Activated CD4-positive, CD25-positive, alpha-beta regulatory T cell (primary cell): ENCODE measurements at regions not wholly inside any gene's neighbourhood (a gene's known extent, or its start where the extent isn't known, plus 50 kb on each side); places are given as distances from the start of the nearest gene placed in this dataset.
"Not testable (repeated sequence)": the region's sequence is repeated elsewhere in the genome, so short reads cannot be mapped to it uniquely, and the experiment has no call there.

Experiments used
- DNase-seq, 4 experiments: peaks; one replicate each; lab custom pipeline; 2025; lab: John Stamatoyannopoulos, UW

DNA sequence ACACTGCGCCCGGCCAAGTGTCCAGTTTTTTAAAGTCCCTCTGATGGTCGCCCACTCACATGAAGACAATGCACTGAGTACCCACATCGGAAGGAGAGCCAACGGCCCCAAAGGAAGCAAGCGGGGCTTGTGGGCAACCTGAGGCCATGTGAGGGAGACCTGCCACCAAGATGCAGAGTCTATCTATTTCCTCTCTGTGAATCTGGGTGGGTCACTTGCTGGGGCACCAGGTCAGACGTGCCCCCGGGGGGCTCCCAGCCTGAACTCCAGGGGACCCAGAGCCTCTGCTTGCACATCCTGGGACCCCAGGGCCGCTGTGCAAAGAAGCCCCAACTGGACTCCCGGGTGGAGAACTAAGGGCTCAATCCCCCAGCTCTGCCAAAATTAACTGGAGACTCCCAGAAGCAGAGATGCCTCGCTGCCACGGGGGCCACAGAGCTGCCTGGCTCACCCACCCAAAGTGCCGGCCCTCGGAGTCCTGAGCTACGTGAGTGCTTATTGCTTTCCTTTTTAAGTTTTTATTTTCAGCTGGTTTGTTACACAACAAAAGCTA lies 106.4 kb downstream of the BRD1 start:
- no peak for DNase-seq

DNA sequence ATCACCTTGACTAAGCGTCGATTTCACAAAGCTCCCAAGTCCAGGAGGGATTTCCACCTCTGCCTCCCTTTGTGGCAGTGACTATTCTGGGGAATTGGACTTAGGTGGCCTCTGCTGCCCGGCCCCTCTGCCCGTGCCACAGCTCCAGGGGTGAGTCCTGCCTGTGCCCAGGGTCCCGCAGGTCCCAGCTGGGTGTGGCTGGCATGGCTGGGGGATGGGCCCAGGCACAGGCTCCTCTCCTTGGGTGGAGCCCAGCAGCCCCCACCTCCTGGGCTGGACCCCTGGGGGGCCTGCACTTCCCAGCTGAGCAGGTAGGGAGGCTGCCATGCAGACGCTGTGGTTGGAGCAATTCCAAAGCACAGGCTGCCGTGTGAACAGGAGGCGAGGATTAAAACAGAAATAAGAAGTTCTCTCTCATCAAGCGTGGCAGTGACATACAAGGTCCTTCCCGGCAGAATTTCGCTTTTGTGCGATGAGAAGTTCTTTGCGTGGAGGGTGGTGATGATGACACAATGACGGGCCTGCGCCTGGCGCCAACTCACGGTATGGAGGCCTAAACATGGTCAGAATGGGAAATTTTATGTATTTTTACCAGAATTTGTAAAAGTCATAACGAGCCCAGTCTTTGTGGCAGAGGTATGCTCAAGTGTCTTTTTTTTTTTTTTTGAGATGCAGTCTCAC lies 107.3 kb downstream of the BRD1 start:
- no peak for DNase-seq

DNA sequence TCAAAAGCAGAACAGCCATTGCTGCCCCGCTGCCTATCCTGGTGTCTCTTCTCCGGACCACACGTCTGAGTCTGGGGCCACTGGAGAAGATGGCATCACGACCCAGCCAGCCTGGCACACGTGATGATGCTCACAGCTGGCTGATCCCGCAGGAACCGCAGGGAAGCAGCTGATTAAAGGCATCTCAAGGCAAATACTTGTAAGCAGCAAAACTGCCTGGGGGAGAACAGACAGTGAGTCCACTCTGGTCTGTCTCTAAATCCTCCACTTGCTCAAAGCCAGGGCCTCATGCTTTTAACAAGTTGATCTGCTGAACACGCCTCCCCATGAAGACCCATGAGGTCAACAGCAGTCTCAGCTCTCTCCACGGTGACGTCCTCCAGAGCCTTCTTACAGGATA lies 108.6 kb downstream of the BRD1 start:
- no peak for DNase-seq

DNA sequence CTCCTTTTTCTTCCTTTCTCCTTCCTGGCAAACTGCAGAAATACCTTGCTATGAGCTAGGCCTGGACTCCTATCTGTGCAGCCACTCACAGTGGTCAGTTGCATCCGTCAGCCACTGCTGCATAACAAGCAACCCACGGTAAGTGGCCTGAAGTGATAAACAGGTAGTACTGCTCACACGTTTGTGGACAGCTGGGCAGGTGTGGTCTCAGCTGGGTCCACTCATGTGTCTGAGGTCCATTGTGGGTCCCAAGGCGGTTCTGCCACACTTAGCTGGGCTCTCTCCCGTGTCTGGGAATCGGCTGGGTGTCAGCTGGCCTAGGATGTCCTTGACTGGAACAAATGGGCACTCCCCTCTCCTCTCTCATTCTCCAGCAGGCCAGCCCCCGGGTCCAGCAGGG lies 109.3 kb downstream of the BRD1 start:
- no peak for DNase-seq

DNA sequence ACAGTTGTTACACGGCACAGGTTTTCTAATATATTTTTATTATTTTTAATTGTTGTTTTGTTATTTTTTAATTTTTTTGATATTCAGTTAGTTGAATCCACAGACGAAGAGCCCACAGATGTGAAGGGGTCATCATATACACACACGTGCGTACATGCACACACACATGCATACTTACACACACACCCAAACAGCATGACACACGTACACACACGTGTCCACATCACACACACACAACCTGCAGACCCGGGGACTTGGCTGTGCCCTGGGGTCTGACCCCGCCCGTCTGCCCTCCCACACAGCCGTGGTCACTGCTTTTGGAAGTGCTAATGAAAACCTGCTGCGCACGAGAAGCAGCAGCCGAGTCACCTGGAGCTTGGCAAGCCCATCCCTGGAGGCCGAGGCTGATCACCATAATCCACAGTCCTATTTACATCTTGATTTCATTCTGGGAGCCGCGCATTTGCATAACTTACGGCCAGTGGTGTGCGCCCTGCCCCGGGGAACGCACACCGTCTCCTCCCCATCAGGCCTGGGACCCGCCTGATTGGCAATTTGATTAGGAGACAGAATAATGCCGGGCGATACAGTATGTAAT lies 110.3 kb downstream of the BRD1 start:
- no peak for DNase-seq

DNA sequence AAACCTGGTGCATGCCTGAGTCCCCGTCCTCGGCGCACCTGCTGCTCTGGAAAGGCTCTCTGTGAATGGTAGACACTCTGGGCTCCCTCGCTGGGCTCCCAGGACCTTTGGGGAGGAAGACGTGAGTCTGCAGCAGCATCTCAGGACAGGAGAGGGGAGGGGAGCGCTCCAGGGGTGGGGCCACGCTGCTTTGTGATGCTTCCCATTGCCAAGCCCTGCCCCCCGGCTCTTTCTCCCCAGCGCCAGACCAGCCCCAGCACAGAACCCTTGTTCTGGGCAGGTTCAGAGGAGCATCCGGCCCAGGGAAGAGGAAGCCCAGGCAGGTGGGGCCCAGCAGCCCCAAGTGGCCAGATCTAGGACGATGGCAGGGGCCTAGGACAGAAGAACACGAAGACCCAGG lies 111.2 kb downstream of the BRD1 start:
- DNase-seq, result no peak

DNA sequence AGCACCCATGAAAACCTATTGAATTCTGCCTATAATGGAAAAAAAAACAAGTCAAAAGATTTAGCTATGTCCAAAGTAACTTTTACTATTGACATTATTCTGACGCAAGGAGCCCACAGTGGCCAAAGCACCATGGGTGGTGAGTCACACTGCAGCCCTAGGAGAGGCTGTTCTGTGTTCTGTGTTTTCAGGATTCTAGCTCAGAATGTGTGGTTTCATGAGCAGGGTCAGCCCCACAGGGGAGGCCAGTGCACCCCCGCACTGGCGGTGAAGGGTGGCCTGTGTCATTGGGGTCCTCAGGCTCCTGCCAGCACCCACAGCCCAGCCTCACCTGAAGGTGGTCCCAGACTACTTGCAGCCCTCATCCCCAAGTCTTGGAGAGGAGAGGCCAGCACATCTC lies 112.2 kb downstream of the BRD1 start:
- DNase-seq, result no peak

DNA sequence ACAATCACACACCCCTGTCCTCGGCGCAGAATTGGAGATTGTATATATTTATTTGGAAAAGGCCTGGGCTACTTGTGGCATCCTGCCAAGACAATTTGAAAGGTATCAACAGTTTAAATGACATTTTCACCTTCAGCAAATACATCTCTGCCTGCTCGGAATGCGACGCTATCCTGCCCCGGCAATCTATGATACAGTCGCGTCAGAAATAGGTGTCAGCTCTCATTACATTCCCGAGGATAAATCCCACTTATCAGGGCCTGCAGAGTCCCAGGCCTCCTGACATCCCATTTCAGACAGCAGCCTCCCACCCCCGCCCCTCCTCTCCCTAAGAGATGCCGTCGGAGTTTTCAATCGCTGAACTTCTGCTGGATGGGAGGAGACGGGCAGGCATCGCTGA lies 114.7 kb downstream of the BRD1 start:
- no peak for DNase-seq

DNA sequence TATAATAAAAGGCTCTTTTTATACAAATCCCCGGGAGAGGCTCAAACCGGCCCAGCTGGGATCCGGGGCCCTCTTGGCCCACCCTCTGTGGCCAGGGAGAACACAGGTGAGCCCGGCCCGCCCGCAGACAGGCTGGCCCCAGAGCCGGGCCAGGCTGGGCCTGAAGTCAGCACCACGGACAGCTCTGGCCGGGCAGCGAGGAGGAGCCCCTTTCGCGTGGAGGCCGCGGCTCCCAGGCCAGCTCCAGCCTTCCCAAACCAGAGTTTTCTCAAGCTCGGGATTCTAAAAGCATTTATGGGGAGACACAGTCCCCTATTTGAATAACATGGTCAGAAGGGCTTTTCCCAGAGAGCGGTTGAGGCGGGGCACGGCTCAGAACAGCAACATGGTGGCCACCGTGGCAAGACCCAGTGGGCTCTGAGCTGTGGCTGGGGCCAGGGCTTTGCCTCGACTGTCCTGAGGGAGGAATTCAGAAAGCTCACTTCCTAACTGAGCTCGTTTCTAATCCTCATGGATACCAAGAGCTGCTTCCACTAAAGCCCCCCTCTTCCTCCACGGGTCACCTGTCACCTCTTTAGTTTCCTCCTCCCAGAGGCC lies 115.4 kb downstream of the BRD1 start:
- no peak for DNase-seq

DNA sequence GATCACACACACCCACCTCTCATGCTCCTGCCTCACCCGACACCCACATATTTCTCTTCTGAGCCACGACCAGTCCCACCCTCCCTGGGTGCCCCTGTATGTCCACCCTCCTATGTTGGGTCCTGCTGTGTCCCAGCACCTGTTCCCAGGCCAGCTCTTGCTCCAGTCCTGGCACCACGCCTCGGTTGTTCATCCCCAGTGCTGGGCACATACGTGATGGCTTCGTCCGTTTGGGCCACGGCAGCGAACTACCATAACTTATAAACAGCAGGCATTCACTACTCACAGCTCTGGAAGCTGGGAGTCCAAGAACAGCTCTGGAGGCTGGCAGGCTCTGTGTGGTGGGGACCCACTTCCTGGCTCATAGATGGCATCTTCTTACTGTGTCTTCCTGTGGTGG lies 116.9 kb downstream of the BRD1 start:
- no peak for DNase-seq

DNA sequence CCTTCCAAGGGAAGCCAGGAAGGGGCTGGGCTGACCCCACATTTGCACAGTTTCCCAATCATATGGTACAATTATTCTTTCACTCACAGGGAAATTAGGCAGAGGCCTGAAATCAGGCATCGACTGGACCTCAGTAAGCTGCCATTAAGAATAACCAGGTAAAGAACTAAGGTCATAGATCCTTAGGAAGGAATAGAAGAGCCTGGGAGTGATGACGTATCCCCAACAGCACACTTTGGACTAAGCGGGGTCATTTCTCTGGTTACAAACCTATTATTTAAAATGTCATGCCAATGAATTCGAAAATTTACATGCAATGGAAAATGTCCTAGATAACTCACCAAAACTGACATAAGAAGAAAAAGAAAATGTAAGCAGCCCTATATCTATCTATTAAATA lies 118.2 kb downstream of the BRD1 start:
- no peak for DNase-seq

DNA sequence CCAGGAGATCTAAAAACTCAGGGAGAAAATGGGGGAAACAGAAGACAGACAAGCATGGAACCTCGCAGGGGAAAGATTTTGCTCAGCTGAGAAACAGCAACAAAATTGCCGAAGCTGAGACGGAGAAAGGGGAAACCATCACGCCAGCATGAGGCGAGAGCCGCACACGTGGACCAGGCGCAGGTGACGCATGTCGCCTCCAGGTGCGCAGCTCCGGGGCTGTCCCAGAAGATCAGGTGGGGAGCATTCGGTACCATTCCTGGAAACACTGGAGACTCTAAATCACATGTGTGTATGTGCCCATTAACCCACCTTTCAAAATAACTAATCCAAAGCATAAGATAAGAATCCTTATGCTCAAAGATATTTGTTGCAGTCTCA lies 121.7 kb downstream of the BRD1 start:
- no peak for DNase-seq

DNA sequence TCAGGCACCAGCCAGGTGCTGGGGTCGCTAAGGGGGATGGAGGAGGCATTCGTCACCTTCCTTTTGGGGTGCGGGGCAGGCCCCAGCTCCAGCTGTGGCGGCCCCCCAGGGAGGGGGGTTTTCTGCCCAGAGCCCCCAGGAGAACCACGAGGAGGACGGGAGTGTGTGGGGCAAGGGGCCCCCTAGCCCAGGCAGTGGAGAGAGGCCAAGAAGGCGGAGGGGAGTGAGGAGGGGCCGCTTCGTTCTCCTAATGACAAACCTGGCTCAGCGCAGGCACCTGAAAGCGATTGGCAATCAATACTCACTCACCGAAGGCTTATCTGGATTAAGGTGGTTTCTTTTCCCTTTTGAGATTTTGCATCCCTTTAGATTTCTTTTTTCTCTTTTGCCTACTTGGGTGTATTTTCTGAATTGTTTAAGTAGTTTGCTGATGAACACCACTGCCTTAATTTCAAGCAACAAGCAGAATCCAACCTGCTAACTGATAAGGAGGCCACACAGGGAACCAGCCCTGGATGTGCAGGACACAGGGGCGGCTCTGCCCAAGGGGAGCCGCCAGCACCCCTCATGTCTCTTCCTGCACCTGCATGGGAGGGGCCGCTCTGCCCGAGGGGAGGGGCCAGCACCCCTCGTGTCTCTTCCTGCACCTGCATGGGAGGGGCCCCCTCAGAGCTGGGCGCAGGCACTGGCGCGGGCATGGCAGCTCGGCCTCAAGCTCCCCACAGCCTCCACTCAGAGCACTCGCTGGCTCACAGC lies 122.3 kb downstream of the BRD1 start:
- DNase-seq, result no peak

DNA sequence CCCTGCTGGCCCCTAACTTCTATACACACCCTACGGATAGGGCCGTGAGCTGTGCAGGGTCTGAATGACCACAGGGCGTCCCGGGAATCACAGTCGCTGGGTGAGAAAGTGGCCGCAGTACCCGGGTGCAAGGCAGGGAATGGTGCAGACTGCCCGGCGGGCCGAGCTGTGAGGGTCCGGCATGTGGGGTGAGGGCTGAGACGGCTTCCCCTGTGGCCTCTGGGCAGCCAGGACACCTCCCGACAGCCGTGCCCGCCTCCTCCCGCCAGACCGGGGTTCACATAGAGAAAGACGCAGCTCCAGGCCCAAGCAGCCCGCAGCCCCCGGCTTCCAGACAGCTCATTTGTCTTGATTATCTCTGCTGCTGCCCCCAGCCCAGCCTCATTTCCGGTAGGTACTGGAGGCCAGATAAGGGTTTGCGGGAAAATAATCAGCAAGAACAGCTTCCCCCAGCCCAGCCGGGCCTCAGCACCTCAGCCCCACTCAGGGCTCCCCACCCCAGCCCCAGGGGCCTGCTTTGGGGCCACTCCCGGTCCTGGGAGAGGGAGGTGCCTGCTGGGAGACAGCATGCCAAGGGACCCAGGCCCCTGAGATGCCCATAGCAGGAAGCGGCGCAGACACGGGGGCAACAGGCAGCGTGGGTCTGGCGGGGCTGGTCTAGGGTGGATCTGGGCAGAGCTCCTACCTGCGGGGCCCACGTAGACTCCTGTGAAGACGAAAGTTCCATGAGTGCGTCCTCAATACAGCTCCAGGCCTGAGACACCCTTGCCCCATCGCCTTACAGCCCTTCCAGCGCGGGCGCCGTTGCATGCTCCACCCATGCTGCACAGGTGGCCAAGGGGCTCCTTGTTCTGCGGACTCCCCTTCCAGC lies 123.1 kb downstream of the BRD1 start:
- no peak for DNase-seq

DNA sequence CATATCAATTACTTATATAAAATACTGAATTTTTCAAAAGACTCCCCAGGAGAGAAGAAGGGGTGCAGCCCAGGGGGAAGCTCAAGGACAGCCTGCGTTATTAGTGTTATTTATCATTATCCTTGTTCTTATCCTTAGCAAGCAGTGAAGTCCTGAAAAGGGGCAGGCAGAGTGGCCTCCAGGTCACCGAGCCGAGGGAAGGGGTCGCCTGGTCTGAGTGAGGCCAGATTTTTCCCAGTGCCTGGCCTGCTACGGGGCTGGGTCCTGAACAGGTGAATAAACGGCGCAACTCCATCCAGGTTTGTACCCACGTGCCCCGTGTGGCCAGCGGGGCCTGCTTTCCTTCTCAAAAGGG lies 123.7 kb downstream of the BRD1 start:
- no peak for DNase-seq

DNA sequence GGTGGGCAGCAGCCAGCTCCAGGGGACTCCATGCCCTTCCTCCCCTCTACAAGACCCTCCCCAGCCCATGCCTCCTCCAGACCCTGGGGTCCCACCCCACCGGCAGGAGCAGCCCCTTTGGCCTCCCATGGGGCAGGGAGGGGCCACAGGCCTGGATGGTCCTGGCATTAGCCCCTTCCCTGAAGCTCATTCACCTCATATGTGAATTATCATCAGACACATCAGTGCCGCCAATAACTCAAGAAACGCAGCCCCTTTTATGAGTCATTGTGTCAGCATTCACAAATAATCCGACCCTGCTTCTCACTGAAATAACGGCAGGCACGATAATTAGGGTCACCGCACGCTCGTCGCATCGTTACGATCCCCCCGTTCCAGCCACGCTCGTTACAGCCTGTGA lies 124.2 kb downstream of the BRD1 start:
- no peak for DNase-seq

DNA sequence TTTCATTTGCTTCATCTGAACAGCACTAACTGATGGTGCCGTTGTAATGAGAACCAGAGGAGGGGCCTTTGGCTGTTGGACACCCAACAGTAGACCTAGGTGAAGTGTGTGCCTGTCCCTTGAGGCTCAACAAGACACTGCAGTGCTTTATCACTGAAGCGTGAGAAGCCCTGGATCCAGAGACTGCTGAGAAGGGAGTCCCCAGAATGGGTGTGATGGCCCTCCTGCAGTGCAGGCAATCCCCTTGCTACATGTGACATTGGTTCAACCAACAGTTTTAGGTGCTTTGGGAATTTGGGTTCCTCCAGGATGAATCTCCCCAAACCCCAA lies 125.6 kb downstream of the BRD1 start:
- DNase-seq, result no peak

DNA sequence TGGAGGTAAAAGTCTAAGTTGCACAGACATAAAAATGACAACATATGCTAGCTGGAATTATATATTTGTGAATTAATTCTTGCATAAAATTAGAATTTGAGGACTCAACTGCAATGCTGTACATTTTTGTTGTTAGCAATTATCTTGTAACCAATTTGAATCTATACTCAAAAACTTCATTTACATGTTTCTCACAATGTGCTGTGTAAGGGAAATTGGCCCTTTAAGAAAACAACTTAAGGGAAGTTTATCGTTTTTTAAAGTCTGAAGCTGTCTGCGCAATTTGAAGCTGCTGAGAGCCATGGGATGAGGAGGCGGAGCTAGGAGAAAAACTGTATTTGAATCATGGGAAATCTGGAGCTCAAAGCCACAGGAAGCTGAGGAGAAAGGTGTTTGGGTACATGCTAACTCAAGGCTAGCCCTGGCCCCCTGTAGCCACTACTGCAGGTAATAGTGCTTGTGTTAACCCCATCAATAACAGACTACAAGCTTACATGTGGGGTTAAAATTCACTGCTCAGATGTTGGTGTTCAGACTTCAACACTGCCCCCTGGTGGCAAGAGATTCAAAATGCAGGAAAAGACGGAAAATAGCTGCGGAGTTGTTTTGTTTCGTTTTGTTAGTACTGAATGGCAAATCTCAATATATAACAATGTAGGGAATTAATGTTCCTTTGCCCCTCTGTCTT lies 126.1 kb downstream of the BRD1 start:
- DNase-seq, result no peak

DNA sequence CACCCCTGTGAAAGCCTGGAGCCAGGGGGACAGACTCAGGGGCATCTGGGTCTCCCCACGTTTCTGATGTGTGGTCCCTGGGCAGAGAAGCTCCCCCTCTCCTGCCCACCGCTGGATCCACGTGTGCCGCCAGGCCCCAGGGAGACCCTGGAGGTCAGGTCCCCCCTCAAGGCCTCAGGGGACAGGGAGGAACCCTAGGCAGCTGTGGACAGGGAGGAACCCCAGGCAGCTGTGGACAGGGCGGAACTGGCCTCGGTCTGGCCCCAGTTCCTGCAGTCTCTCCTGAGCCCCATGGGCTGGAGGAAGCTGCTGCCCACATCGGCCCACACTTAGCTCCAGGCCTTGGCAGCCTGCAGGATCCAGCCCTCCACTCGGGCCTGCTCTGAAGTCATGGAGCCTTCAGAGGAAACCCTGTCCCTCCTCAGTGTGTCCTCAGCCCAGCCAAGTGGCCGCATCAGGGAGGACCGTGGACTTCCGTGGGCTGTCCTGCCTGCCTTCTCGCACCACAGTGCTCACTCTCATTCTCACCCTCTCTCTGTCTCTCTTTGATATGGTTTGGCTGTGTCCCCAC lies 127.7 kb downstream of the BRD1 start:
- no peak for DNase-seq

DNA sequence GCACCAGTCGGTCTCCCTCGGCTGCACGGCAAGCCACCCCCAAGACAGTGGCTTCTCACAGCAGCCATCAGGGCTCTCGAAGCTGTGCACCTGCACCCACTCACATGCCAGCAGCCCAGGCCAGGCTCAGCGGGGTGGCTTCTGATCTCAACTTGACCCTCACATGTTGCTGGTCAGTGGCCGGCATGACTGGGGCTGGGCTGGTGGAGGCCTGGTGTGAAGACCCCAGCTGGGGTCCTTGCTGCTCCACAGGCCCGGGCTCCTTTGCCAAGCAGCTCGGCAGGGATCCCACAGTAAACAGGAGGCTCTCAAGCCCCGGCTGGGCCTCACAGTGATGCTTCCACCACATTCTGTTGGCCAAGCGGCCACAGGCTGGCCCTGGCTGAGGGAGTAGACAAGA lies 128.2 kb downstream of the BRD1 start:
- no peak for DNase-seq

DNA sequence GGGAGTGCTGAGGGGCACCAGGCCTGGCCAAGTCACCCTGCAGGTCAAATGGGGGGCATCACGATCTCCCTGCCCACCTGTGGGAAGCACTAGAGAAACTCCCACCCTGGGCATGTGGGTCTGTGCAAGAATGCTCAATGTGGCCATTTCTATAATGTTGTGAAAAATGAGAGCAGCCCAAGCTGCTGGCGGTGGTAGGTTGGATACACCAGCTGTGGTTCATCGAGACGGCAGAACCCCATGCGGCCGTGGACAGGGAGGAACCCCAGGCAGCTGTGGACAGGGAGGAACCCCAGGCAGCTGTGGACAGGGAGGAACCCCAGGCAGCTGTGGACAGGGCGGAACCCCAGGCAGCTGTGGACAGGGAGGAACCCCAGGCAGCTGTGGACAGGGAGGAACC lies 129.1 kb downstream of the BRD1 start:
- not testable (repeated sequence) for DNase-seq
